K562 (cell line): ENCODE measurements at regions not wholly inside any gene's neighbourhood (a gene's known extent, or its start where the extent isn't known, plus 50 kb on each side); places are given as distances from the start of the nearest gene placed in this dataset.

Experiments
- ESRRA ChIP-seq: fragments of 450-650 bp; IDR thresholded peaks from 2 replicates; pipeline ENCODE4 v1.6.1; 2014; ENCODE audit warnings: low read depth, mild to moderate bottlenecking, moderate library complexity, borderline replicate concordance
- GABPA ChIP-seq: fragments of 200-800 bp; sonication (Bioruptor generic); conservative IDR thresholded peaks from 2 replicates; pipeline ENCODE4 v1.6.1; 2016; ENCODE audit warnings: low read depth, missing genetic modification characterization, missing compliant biosample characterization
- L3MBTL2 ChIP-seq: fragments of 450-650 bp; IDR thresholded peaks from 2 replicates; pipeline ENCODE4 v1.6.1; 2016; ENCODE audit warnings: mild to moderate bottlenecking, moderate library complexity
- POLR2A ChIP-seq: fragments of 450-650 bp; conservative IDR thresholded peaks from 2 replicates; pipeline ENCODE4 v1.6.1; 2016
- SP1 ChIP-seq: sonication (generic); formaldehyde crosslinking; IDR thresholded peaks from 2 replicates; pipeline ENCODE4 v1.8.1; 2022; ENCODE audit warnings: mild to moderate bottlenecking, missing genetic modification reagents
- YY1 ChIP-seq, 3 experiments: IDR thresholded peaks; 2 replicates each; pipeline ENCODE4 v1.6.1; 2011; ENCODE audit warnings: low read length in 2 of 3, mild to moderate bottlenecking in 2 of 3, moderate library complexity in 2 of 3, borderline replicate concordance in 1 of 3, control low read depth in 1 of 3, low read depth in 1 of 3; ENCODE audit not compliant: insufficient read depth in 3 of 3, insufficient replicate concordance in 2 of 3, control insufficient read depth in 1 of 3, insufficient read length in 1 of 3; ENCODE audit errors: extremely low read depth in 1 of 3
- ZNF780A ChIP-seq: fragments of 250-450 bp; sonication (Bioruptor Pico); IDR thresholded peaks from 2 replicates; pipeline ENCODE4 v1.5.0; 2021; ENCODE audit warnings: mild to moderate bottlenecking
- TF ChIP-seq, protein P1 (sequence below), 3 experiments: IDR thresholded peaks in 2 of 3; conservative IDR thresholded peaks in 1 of 3; 2 replicates each; pipeline ENCODE4 v1.5.1; 2011 to 2012; ENCODE audit warnings: low read length in 3 of 3, mild to moderate bottlenecking in 3 of 3, control low read depth in 2 of 3, improper control_type of control experiment in 1 of 3, inconsistent platforms in 1 of 3, low read depth in 1 of 3, mixed read lengths in 1 of 3, moderate library complexity in 1 of 3; ENCODE audit not compliant: insufficient read depth in 2 of 3
- TF ChIP-seq, protein P2 (sequence below): sonication (generic); formaldehyde crosslinking; IDR thresholded peaks from 2 replicates; pipeline ENCODE4 v1.8.0; 2023; ENCODE audit warnings: mild to moderate bottlenecking, missing genetic modification reagents
- TF ChIP-seq, protein P3 (sequence below), 3 experiments: fragments of 200-800 bp in 1 of 3; fragments of 250-450 bp in 1 of 3; fragments of 450-650 bp in 1 of 3; sonication (Bioruptor Pico) in 1 of 3; sonication (Bioruptor generic) in 1 of 3; formaldehyde crosslinking in 1 of 3; IDR thresholded peaks; 2 replicates each; pipeline versions ENCODE4 v1.6.1 to v1.8.0; 2016 to 2022; ENCODE audit warnings: mild to moderate bottlenecking in 2 of 3, missing genetic modification characterization in 2 of 3, missing compliant biosample characterization in 1 of 3, moderate library complexity in 1 of 3
- TF ChIP-seq, protein P4 (sequence below): fragments of 450-650 bp; IDR thresholded peaks from 2 replicates; pipeline ENCODE4 v1.6.1; 2018; ENCODE audit warnings: mild to moderate bottlenecking, low read depth; ENCODE audit not compliant: partially characterized antibody

DNA sequence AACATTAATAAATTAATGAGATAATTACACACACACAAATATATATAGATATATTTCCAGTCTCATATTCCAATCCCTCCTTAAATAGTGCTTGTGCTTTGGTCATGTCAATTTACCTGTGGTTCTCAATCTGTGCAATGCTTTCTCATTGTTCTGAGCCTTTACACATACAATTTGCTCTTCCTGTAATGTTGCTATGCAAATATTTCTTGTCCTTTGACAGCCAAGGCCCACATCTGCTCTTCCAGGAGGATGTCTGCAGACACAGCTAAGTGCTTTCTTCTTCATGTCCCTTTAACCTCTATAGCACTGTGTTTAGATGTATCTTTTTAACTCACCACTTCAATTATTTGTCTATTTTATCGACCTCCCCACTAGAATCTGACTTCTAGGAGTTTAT, 67.3 kb upstream of the RAPGEF2 start:
- TF ChIP-seq GABPA (tag) (no peak), ZNF780A (CRISPR knock-in tag) (no peak), ESRRA (no peak), YY1 (IDR thresholded peaks at IDR 0.05; ENCODE audit: borderline replicate concordance in 1 of 3, control insufficient read depth in 1 of 3, extremely low read depth in 1 of 3, insufficient read depth in 3 of 3, insufficient read length in 1 of 3, insufficient replicate concordance in 2 of 3, low read depth in 1 of 3, low read length in 2 of 3) (no peak), L3MBTL2 (no peak), SP1 (CRISPR knock-in tag) (no peak), POLR2A (no peak)
- TF ChIP-seq, protein P1, sequence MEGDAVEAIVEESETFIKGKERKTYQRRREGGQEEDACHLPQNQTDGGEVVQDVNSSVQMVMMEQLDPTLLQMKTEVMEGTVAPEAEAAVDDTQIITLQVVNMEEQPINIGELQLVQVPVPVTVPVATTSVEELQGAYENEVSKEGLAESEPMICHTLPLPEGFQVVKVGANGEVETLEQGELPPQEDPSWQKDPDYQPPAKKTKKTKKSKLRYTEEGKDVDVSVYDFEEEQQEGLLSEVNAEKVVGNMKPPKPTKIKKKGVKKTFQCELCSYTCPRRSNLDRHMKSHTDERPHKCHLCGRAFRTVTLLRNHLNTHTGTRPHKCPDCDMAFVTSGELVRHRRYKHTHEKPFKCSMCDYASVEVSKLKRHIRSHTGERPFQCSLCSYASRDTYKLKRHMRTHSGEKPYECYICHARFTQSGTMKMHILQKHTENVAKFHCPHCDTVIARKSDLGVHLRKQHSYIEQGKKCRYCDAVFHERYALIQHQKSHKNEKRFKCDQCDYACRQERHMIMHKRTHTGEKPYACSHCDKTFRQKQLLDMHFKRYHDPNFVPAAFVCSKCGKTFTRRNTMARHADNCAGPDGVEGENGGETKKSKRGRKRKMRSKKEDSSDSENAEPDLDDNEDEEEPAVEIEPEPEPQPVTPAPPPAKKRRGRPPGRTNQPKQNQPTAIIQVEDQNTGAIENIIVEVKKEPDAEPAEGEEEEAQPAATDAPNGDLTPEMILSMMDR (IDR thresholded peaks at IDR 0.05 in 2 of 3, conservative IDR thresholded peaks at IDR 0.05 in 1 of 3; ENCODE audit: insufficient read depth in 2 of 3, low read depth in 1 of 3, low read length in 3 of 3), result no peak
- TF ChIP-seq, protein P2, sequence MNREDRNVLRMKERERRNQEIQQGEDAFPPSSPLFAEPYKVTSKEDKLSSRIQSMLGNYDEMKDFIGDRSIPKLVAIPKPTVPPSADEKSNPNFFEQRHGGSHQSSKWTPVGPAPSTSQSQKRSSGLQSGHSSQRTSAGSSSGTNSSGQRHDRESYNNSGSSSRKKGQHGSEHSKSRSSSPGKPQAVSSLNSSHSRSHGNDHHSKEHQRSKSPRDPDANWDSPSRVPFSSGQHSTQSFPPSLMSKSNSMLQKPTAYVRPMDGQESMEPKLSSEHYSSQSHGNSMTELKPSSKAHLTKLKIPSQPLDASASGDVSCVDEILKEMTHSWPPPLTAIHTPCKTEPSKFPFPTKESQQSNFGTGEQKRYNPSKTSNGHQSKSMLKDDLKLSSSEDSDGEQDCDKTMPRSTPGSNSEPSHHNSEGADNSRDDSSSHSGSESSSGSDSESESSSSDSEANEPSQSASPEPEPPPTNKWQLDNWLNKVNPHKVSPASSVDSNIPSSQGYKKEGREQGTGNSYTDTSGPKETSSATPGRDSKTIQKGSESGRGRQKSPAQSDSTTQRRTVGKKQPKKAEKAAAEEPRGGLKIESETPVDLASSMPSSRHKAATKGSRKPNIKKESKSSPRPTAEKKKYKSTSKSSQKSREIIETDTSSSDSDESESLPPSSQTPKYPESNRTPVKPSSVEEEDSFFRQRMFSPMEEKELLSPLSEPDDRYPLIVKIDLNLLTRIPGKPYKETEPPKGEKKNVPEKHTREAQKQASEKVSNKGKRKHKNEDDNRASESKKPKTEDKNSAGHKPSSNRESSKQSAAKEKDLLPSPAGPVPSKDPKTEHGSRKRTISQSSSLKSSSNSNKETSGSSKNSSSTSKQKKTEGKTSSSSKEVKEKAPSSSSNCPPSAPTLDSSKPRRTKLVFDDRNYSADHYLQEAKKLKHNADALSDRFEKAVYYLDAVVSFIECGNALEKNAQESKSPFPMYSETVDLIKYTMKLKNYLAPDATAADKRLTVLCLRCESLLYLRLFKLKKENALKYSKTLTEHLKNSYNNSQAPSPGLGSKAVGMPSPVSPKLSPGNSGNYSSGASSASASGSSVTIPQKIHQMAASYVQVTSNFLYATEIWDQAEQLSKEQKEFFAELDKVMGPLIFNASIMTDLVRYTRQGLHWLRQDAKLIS (CRISPR knock-in tag), result no peak
- TF ChIP-seq, protein P3, sequence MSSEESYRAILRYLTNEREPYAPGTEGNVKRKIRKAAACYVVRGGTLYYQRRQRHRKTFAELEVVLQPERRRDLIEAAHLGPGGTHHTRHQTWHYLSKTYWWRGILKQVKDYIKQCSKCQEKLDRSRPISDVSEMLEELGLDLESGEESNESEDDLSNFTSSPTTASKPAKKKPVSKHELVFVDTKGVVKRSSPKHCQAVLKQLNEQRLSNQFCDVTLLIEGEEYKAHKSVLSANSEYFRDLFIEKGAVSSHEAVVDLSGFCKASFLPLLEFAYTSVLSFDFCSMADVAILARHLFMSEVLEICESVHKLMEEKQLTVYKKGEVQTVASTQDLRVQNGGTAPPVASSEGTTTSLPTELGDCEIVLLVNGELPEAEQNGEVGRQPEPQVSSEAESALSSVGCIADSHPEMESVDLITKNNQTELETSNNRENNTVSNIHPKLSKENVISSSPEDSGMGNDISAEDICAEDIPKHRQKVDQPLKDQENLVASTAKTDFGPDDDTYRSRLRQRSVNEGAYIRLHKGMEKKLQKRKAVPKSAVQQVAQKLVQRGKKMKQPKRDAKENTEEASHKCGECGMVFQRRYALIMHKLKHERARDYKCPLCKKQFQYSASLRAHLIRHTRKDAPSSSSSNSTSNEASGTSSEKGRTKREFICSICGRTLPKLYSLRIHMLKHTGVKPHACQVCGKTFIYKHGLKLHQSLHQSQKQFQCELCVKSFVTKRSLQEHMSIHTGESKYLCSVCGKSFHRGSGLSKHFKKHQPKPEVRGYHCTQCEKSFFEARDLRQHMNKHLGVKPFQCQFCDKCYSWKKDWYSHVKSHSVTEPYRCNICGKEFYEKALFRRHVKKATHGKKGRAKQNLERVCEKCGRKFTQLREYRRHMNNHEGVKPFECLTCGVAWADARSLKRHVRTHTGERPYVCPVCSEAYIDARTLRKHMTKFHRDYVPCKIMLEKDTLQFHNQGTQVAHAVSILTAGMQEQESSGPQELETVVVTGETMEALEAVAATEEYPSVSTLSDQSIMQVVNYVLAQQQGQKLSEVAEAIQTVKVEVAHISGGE (CRISPR knock-in tag; IDR thresholded peaks at IDR 0.05), result no peak
- TF ChIP-seq, protein P4, sequence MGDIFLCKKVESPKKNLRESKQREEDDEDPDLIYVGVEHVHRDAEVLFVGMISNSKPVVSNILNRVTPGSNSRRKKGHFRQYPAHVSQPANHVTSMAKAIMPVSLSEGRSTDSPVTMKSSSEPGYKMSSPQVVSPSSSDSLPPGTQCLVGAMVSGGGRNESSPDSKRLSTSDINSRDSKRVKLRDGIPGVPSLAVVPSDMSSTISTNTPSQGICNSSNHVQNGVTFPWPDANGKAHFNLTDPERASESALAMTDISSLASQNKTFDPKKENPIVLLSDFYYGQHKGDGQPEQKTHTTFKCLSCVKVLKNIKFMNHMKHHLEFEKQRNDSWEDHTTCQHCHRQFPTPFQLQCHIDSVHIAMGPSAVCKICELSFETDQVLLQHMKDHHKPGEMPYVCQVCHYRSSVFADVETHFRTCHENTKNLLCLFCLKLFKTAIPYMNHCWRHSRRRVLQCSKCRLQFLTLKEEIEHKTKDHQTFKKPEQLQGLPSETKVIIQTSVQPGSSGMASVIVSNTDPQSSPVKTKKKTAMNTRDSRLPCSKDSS, result no peak
